H1 (cell line): ENCODE measurements at regions not wholly inside any gene's neighbourhood (a gene's known extent, or its start where the extent isn't known, plus 50 kb on each side); places are given as distances from the start of the nearest gene placed in this dataset.

Experiments
- CTCF ChIA-PET: fragments of 300-600 bp; sonication (Branson Sonifier 250); formaldehyde crosslinking; loops from one replicate; lab custom pipeline; 2021; ENCODE audit not compliant: partially characterized antibody; lab: Charles Lee
- POLR2A ChIA-PET: fragments of 300-600 bp; sonication (Branson Sonifier 250); formaldehyde crosslinking; loops from one replicate; lab custom pipeline; 2021; ENCODE audit warnings: inconsistent platforms; ENCODE audit not compliant: partially characterized antibody; lab: Charles Lee
- DNase-seq, 2 experiments: peaks; one replicate each; pipeline versions ENCODE4 v3.0.0 to v3.0.0-alpha.2; 2010 to 2022; ENCODE audit warnings: low spot score in 2 of 2, low read depth in 1 of 2, mixed read lengths in 1 of 2
- FAIRE-seq: peaks from 2 replicates; lab custom pipeline; 2011; peaks lifted over from hg19 to GRCh38; lab: Jason Lieb, UNC
- H2AFZ ChIP-seq: 2 replicates; pipeline ENCODE4 v1.8.1; 2012; ENCODE audit warnings: low read length, inconsistent platforms
- H2AK5ac ChIP-seq: 2 replicates; pipeline ENCODE4 v1.6.1; 2013; ENCODE audit warnings: low read depth, low read length
- H2BK120ac ChIP-seq: replicated peaks from 2 replicates; pipeline ENCODE3; 2013; ENCODE audit warnings: low read depth, low read length, inconsistent platforms
- H2BK12ac ChIP-seq: 2 replicates; pipeline ENCODE4 v1.6.1; 2013; ENCODE audit warnings: low read depth, low read length
- H2BK15ac ChIP-seq: 2 replicates; pipeline ENCODE4 v1.6.1; 2013; ENCODE audit warnings: low read length
- H2BK20ac ChIP-seq: 2 replicates; pipeline ENCODE4 v1.6.1; 2013; ENCODE audit warnings: low read length
- H2BK5ac ChIP-seq: 2 replicates; pipeline ENCODE4 v1.6.1; 2013; ENCODE audit warnings: low read depth, low read length
- H3K14ac ChIP-seq: 2 replicates; pipeline ENCODE4 v1.6.1; 2013; ENCODE audit warnings: inconsistent platforms; ENCODE audit not compliant: insufficient read length
- H3K18ac ChIP-seq: 2 replicates; pipeline ENCODE4 v1.6.1; 2013; ENCODE audit warnings: low read length; ENCODE audit errors: extremely low read depth
- H3K23ac ChIP-seq: 2 replicates; pipeline ENCODE4 v1.6.1; 2013; ENCODE audit warnings: inconsistent platforms; ENCODE audit not compliant: insufficient read length
- H3K23me2 ChIP-seq: 2 replicates; pipeline ENCODE4 v1.6.1; 2013; ENCODE audit warnings: low read depth, low read length
- H3K27ac ChIP-seq: 2 replicates; pipeline ENCODE4 v1.6.1; 2011; ENCODE audit warnings: low read depth, low read length, inconsistent platforms
- H3K27me3 ChIP-seq, 4 experiments: replicated peaks in 1 of 4; 1 replicate in 1 of 4; 2 replicates in 3 of 4; pipeline versions ENCODE4 v1.6.1 to v1.8.1; 2011 to 2013; ENCODE audit warnings: low read length in 3 of 4, mild to moderate bottlenecking in 3 of 4, inconsistent platforms in 2 of 4, mixed read lengths in 2 of 4, moderate library complexity in 1 of 4; ENCODE audit not compliant: control insufficient read depth in 3 of 4, insufficient read depth in 3 of 4; ENCODE audit errors: extremely low read depth in 1 of 4
- H3K36me3 ChIP-seq, 4 experiments: 2 replicates each; pipeline versions ENCODE4 v1.6.1 to v1.8.1; 2011 to 2013; ENCODE audit warnings: mild to moderate bottlenecking in 4 of 4, low read length in 3 of 4, moderate library complexity in 2 of 4, control low read depth in 1 of 4, inconsistent platforms in 1 of 4; ENCODE audit not compliant: insufficient read depth in 4 of 4, control insufficient read depth in 2 of 4
- H3K4ac ChIP-seq: replicated peaks from 2 replicates; pipeline ENCODE3; 2013; ENCODE audit warnings: low read length, low read depth, mixed read lengths, inconsistent platforms; ENCODE audit not compliant: insufficient read length
- H3K4me1 ChIP-seq, 4 experiments: replicated peaks in 1 of 4; 1 replicate in 1 of 4; 2 replicates in 3 of 4; pipeline versions ENCODE4 v1.6.1 to v1.8.1; 2011 to 2013; ENCODE audit warnings: low read length in 3 of 4, inconsistent platforms in 2 of 4, mixed read lengths in 1 of 4; ENCODE audit not compliant: insufficient read depth in 4 of 4, control insufficient read depth in 3 of 4
- H3K4me2 ChIP-seq, 2 experiments: 2 replicates each; pipeline versions ENCODE4 v1.6.1 to v1.8.1; 2011 to 2013; ENCODE audit warnings: low read depth in 2 of 2, low read length in 2 of 2, control low read depth in 1 of 2, inconsistent platforms in 1 of 2, mild to moderate bottlenecking in 1 of 2; ENCODE audit not compliant: insufficient read depth in 1 of 2
- H3K4me3 ChIP-seq, 4 experiments: fragments of 200-600, 300-600 bp in 1 of 4; sonication (generic), shearing (Covaris generic), sonication (Bioruptor Twin) in 1 of 4; 2 replicates each; pipeline versions ENCODE4 v1.5.1 to v1.8.1; 2011 to 2016; ENCODE audit warnings: low read length in 4 of 4, low read depth in 3 of 4, control low read depth in 2 of 4, inconsistent platforms in 2 of 4, mild to moderate bottlenecking in 2 of 4, mixed read lengths in 1 of 4, moderate library complexity in 1 of 4; ENCODE audit not compliant: insufficient read depth in 2 of 4; ENCODE audit errors: extremely low read depth in 1 of 4
- H3K56ac ChIP-seq: replicated peaks from 2 replicates; pipeline ENCODE3; 2013; ENCODE audit warnings: low read depth, mild to moderate bottlenecking, mixed read lengths, low read length, inconsistent platforms; ENCODE audit not compliant: insufficient read length
- H3K79me1 ChIP-seq: 2 replicates; pipeline ENCODE4 v1.6.1; 2013; ENCODE audit warnings: low read depth, low read length, control low read depth
- H3K79me2 ChIP-seq, 2 experiments: 2 replicates each; pipeline versions ENCODE4 v1.6.1 to v1.8.1; 2012 to 2013; ENCODE audit warnings: low read length in 2 of 2, mild to moderate bottlenecking in 2 of 2, inconsistent platforms in 1 of 2; ENCODE audit not compliant: insufficient read depth in 2 of 2, control insufficient read depth in 1 of 2
- H3K9ac ChIP-seq, 4 experiments: replicated peaks in 1 of 4; 1 replicate in 1 of 4; 2 replicates in 3 of 4; pipeline versions ENCODE4 v1.6.1 to v1.8.1; 2011 to 2013; ENCODE audit warnings: low read depth in 3 of 4, low read length in 3 of 4, control low read depth in 2 of 4, mild to moderate bottlenecking in 2 of 4, moderate library complexity in 2 of 4, inconsistent platforms in 1 of 4; ENCODE audit errors: extremely low read depth in 1 of 4
- H3K9me3 ChIP-seq, 2 experiments: 2 replicates each; pipeline versions ENCODE4 v1.6.1 to v1.8.1; 2012 to 2013; ENCODE audit warnings: mild to moderate bottlenecking in 2 of 2, moderate library complexity in 2 of 2, control low read depth in 1 of 2, inconsistent platforms in 1 of 2, low read depth in 1 of 2, low read length in 1 of 2, mixed read lengths in 1 of 2; ENCODE audit not compliant: insufficient read depth in 2 of 2
- H4K20me1 ChIP-seq, 2 experiments: replicated peaks in 1 of 2; 2 replicates each; pipeline versions ENCODE3 to v1.8.1; 2011 to 2013; ENCODE audit warnings: inconsistent platforms in 2 of 2, low read length in 2 of 2, mild to moderate bottlenecking in 1 of 2; ENCODE audit not compliant: insufficient read depth in 2 of 2, control insufficient read depth in 1 of 2
- H4K5ac ChIP-seq: 2 replicates; pipeline ENCODE4 v1.6.1; 2013; ENCODE audit warnings: low read length, low read depth, mixed read lengths, inconsistent platforms; ENCODE audit not compliant: insufficient read length
- H4K8ac ChIP-seq: 2 replicates; pipeline ENCODE4 v1.8.0; 2013; ENCODE audit warnings: mild to moderate bottlenecking, moderate library complexity, low read length, inconsistent platforms; ENCODE audit not compliant: insufficient read depth; ENCODE audit errors: extremely low read depth
- H4K91ac ChIP-seq: replicated peaks from 2 replicates; pipeline ENCODE3; 2013; ENCODE audit warnings: low read length, mixed read lengths, inconsistent platforms; ENCODE audit not compliant: insufficient read length
- BACH1 ChIP-seq: IDR thresholded peaks from 2 replicates; pipeline ENCODE4 v1.6.1; 2012; ENCODE audit warnings: low read length, improper control_type of control experiment
- EP300 ChIP-seq, 2 experiments: IDR thresholded peaks; 1 replicate in 1 of 2; 2 replicates in 1 of 2; pipeline ENCODE4 v1.6.1; 2011 to 2012; ENCODE audit warnings: low read depth in 2 of 2, low read length in 2 of 2, mild to moderate bottlenecking in 2 of 2, borderline replicate concordance in 1 of 2, inconsistent platforms in 1 of 2, moderate library complexity in 1 of 2
- JUN ChIP-seq: IDR thresholded peaks from 2 replicates; pipeline ENCODE4 v1.6.1; 2011; ENCODE audit warnings: low read depth, mild to moderate bottlenecking, improper control_type of control experiment, low read length
- KDM4A ChIP-seq: IDR thresholded peaks from one replicate; pipeline ENCODE4 v1.7.1; 2012; ENCODE audit warnings: low read depth, mild to moderate bottlenecking, moderate library complexity, low read length, inconsistent platforms; ENCODE audit not compliant: severe bottlenecking
- POLR2AphosphoS5 ChIP-seq: IDR thresholded peaks from 2 replicates; pipeline ENCODE4 v1.6.1; 2011; ENCODE audit warnings: low read depth, low read length
- RXRA ChIP-seq: IDR thresholded peaks from 2 replicates; pipeline ENCODE4 v1.6.1; 2011; ENCODE audit warnings: low read depth, mild to moderate bottlenecking, low read length, moderate library complexity; ENCODE audit not compliant: insufficient read depth
- SP2 ChIP-seq: IDR thresholded peaks from 2 replicates; pipeline ENCODE4 v1.6.1; 2012; ENCODE audit warnings: mild to moderate bottlenecking, low read length, inconsistent platforms
- SP4 ChIP-seq: IDR thresholded peaks from 2 replicates; pipeline ENCODE4 v1.6.1; 2012; ENCODE audit warnings: low read length, inconsistent platforms
- SRF ChIP-seq: IDR thresholded peaks from 2 replicates; pipeline ENCODE4 v1.6.1; 2011; ENCODE audit warnings: mild to moderate bottlenecking, low read depth, low read length, moderate library complexity
- TAF7 ChIP-seq: optimal IDR thresholded peaks from 2 replicates; pipeline ENCODE3; 2011; ENCODE audit warnings: low read depth, mild to moderate bottlenecking, inconsistent platforms, low read length, moderate library complexity, borderline replicate concordance
- ZNF274 ChIP-seq: IDR thresholded peaks from 2 replicates; pipeline ENCODE4 v1.7.0; 2012; ENCODE audit warnings: low read length, borderline replicate concordance; ENCODE audit errors: extremely low read depth
- WGBS, 2 experiments: shearing (Covaris generic) in 1 of 2; methylation state at CpG; one replicate each; pipeline versions ENCODE4 v1.1.6 to v1.1.7; 2013 to 2015; ENCODE audit warnings: low lambda C conversion rate in 2 of 2, mixed read lengths in 2 of 2, inconsistent platforms in 1 of 2, low coverage in 1 of 2, missing lambda C conversion rate in 1 of 2; ENCODE audit not compliant: insufficient replicate concordance in 2 of 2, insufficient coverage in 1 of 2, insufficient read length in 1 of 2; ENCODE audit errors: extremely low coverage in 1 of 2, missing lambda C conversion rate in 1 of 2; 5-methylcytosine and 5-hydroxymethylcytosine counted together
- TF ChIP-seq, protein P1 (sequence below): IDR thresholded peaks from 2 replicates; pipeline ENCODE4 v1.6.1; 2011; ENCODE audit warnings: low read length, improper control_type of control experiment
- TF ChIP-seq, protein P2 (sequence below): IDR thresholded peaks from 2 replicates; pipeline ENCODE4 v1.6.1; 2011; ENCODE audit warnings: low read depth, mild to moderate bottlenecking, low read length; ENCODE audit not compliant: insufficient read depth

DNA sequence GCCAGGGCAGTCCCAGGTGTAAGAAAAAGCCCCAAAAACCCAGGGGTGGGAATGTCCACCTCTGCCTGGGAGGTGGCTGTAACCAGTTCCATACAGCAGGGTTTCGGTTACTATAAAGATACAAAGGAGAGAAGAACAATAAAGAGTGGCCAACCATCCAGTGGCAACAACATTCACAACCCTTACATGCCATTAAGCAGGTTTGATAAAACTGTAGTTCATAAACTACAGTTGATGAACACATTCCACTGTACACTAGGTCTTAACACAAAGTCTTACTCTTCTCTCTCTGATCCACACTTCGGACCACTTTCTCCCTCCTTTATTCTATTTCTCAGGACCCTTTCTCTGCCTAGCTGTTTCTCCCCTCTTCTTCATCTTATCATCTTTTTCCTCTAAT is 152.0 kb downstream of the TLE3 start:
- Histone ChIP-seq H3K36me3 (no peaks in the 10 kb centered on the region), H3K79me2 (no peaks in the 10 kb centered on the region), H4K5ac (no peak overlapping the region), H4K20me1 (no peaks in the 10 kb centered on the region), H3K56ac (no peak overlapping the region), H3K9me3 (no peaks in the 10 kb centered on the region), H3K4me2 (no peak overlapping the region), H4K8ac (no peak overlapping the region), H4K91ac (no peak overlapping the region), H3K4me1 (no peaks in the 10 kb centered on the region; a peak in 1 of 7 replicates), H2AK5ac (no peak overlapping the region), H3K23me2 (no peaks in the 10 kb centered on the region; the same call in 1 of the 2 replicates), H3K27ac (no peak overlapping the region), H3K4ac (no peak overlapping the region), H3K9ac (no peak overlapping the region), H3K14ac (no peak overlapping the region), H2BK12ac (no peak overlapping the region), H3K79me1 (no peaks in the 10 kb centered on the region), H2BK5ac (no peak overlapping the region), H3K23ac (no peak overlapping the region), H2BK120ac (no peak overlapping the region), H3K27me3 (no peaks in the 10 kb centered on the region), H2BK20ac (no peak overlapping the region), H2BK15ac (no peak overlapping the region), H2AFZ (no peak overlapping the region), H3K18ac (no peak overlapping the region), H3K4me3 (no peak overlapping the region)
- FAIRE-seq (no peak), DNase-seq (no peak)
- ChIA-PET CTCF (no interaction called here), POLR2A (no interaction called here)
- TF ChIP-seq RXRA = no peak
- TF ChIP-seq POLR2AphosphoS5 = no peak
- no peak for TF ChIP-seq BACH1
- no peak for TF ChIP-seq ZNF274
- no peak for TF ChIP-seq JUN
- TF ChIP-seq, protein P1, sequence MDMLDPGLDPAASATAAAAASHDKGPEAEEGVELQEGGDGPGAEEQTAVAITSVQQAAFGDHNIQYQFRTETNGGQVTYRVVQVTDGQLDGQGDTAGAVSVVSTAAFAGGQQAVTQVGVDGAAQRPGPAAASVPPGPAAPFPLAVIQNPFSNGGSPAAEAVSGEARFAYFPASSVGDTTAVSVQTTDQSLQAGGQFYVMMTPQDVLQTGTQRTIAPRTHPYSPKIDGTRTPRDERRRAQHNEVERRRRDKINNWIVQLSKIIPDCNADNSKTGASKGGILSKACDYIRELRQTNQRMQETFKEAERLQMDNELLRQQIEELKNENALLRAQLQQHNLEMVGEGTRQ = no peak
- TF ChIP-seq SP4 = no peak
- no peak for TF ChIP-seq SRF
- no peak for TF ChIP-seq TAF7
- TF ChIP-seq SP2 = no peak
- TF ChIP-seq EP300 (IDR thresholded peaks at IDR 0.05; ENCODE audit: borderline replicate concordance in 1 of 2, low read depth in 2 of 2, low read length in 2 of 2) = no peak
- TF ChIP-seq, protein P2, sequence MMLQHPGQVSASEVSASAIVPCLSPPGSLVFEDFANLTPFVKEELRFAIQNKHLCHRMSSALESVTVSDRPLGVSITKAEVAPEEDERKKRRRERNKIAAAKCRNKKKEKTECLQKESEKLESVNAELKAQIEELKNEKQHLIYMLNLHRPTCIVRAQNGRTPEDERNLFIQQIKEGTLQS = no peak
- TF ChIP-seq KDM4A = no peak
- WGBS, 2 experiments = 97% methylated on average over 2 of the region's 2 CpGs; no CpG with 5 or more reads in 1 of the 2 experiments
